ENCODE measurements at regions not wholly inside any gene's neighbourhood (a gene's known extent, or its start where the extent isn't known, plus 50 kb on each side); places are given as distances from the start of the nearest gene placed in this dataset.

DNA sequence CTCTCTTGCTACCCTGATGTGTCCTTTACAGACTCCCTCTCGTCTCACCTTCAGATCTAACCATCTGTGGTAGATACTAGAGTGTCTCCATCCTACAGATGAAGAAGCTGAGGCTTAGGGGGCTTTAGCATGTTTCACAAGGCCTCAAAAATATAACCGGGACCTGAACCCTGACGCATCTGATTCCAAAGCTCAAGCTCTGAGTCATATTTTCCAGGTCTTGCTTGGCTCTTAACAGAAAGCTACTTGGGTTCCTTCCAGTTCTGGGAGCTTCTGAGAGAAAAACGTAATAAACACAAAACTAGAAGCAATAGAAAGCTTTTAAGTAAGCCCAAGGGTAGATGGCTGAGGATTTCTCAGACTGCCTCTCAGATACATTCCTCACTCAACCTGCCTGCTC, 224.3 kb upstream of the EEF2KMT start:
- ChIA-PET RAD21 (ENCODE audit: low non-redundant PET in 1 of 2, low total read pairs in 2 of 2, uncharacterized antibody in 2 of 2, unreplicated experiment in 2 of 2) (no interaction called here), CTCF (no interaction called here)
- ATAC-seq = no peak

More for the DNA sequence above, 224.3 kb upstream of the EEF2KMT start:
- H3K9me3 ChIP-seq (ENCODE audit: control insufficient read depth in 1 of 2, insufficient read depth in 1 of 2, low read depth in 1 of 2, low read length in 2 of 2) = no peaks in the 10 kb centered on the region
- H3K4me2 ChIP-seq (ENCODE audit: low read length) = no peak overlapping the region
- intact Hi-C loops (cut with micrococcal nuclease) = no loop called here
- no peaks in the 10 kb centered on the region for H4K20me1 ChIP-seq (ENCODE audit: insufficient read depth)
- no peak overlapping the region for H3K9ac ChIP-seq (ENCODE audit: low read length)
- DNase-seq (ENCODE audit: low read depth, low spot score) = no peak
- H3K27ac ChIP-seq (ENCODE audit: low read depth, low read length) = no peak overlapping the region
- no peak overlapping the region for H3K4me3 ChIP-seq (replicated peaks in 1 of 2; ENCODE audit: low read depth in 1 of 2, low read length in 2 of 2)
- no peak for TF ChIP-seq POLR2A (IDR thresholded peaks at IDR 0.05; ENCODE audit: borderline replicate concordance, extremely low read depth, insufficient read depth, insufficient read length)
- no peak for TF ChIP-seq POLR2AphosphoS5 (IDR thresholded peaks at IDR 0.05; ENCODE audit: low read depth, low read length)
- TF ChIP-seq FOSL1 (IDR thresholded peaks at IDR 0.05; ENCODE audit: low read depth) = no peak
- TF ChIP-seq SRF (IDR thresholded peaks at IDR 0.05; ENCODE audit: low read depth) = no peak
- TF ChIP-seq JUND (IDR thresholded peaks at IDR 0.05) = no peak
- TF ChIP-seq, protein P1, sequence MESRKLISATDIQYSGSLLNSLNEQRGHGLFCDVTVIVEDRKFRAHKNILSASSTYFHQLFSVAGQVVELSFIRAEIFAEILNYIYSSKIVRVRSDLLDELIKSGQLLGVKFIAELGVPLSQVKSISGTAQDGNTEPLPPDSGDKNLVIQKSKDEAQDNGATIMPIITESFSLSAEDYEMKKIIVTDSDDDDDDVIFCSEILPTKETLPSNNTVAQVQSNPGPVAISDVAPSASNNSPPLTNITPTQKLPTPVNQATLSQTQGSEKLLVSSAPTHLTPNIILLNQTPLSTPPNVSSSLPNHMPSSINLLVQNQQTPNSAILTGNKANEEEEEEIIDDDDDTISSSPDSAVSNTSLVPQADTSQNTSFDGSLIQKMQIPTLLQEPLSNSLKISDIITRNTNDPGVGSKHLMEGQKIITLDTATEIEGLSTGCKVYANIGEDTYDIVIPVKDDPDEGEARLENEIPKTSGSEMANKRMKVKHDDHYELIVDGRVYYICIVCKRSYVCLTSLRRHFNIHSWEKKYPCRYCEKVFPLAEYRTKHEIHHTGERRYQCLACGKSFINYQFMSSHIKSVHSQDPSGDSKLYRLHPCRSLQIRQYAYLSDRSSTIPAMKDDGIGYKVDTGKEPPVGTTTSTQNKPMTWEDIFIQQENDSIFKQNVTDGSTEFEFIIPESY (IDR thresholded peaks at IDR 0.05; ENCODE audit: extremely low read depth, insufficient replicate concordance, low read length) = no peak
- TF ChIP-seq, protein P2, sequence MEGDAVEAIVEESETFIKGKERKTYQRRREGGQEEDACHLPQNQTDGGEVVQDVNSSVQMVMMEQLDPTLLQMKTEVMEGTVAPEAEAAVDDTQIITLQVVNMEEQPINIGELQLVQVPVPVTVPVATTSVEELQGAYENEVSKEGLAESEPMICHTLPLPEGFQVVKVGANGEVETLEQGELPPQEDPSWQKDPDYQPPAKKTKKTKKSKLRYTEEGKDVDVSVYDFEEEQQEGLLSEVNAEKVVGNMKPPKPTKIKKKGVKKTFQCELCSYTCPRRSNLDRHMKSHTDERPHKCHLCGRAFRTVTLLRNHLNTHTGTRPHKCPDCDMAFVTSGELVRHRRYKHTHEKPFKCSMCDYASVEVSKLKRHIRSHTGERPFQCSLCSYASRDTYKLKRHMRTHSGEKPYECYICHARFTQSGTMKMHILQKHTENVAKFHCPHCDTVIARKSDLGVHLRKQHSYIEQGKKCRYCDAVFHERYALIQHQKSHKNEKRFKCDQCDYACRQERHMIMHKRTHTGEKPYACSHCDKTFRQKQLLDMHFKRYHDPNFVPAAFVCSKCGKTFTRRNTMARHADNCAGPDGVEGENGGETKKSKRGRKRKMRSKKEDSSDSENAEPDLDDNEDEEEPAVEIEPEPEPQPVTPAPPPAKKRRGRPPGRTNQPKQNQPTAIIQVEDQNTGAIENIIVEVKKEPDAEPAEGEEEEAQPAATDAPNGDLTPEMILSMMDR (IDR thresholded peaks at IDR 0.05 in 2 of 3, conservative IDR thresholded peaks at IDR 0.05 in 1 of 3; ENCODE audit: borderline replicate concordance in 1 of 3, insufficient read depth in 1 of 3, low read depth in 2 of 3, low read length in 2 of 3) = no peak
- TF ChIP-seq EZH2phosphoT487 (IDR thresholded peaks at IDR 0.05; ENCODE audit: borderline replicate concordance) = no peak
- no peak for TF ChIP-seq ELF1 (IDR thresholded peaks at IDR 0.05; ENCODE audit: borderline replicate concordance, low read depth)
- 0 out of 2 replicates have a peak, but pooled peaks cover 4% of the 10 kb centered on the region for H3K27me3 ChIP-seq (ENCODE audit: insufficient read depth, low read length)
- no peak overlapping the region for H2AFZ ChIP-seq (ENCODE audit: low read depth, low read length, poor library complexity, severe bottlenecking)
- BruUV-seq (replicated peaks) = no TSS peak
- no peaks in the 10 kb centered on the region for H3K36me3 ChIP-seq (ENCODE audit: control insufficient read depth in 1 of 2, insufficient read depth in 2 of 2, low read length in 2 of 2)
- H3K9me2 ChIP-seq (ENCODE audit: insufficient read depth) = no peaks in the 10 kb centered on the region
- no peaks in the 10 kb centered on the region for H3K79me2 ChIP-seq (ENCODE audit: insufficient read depth, low read length)
- H3K4me1 ChIP-seq (ENCODE audit: control insufficient read depth in 1 of 2, insufficient read depth in 2 of 2, low read length in 2 of 2) = no peaks in the 10 kb centered on the region
- POLR2A ChIA-PET = no interaction called here
